ENCODE measurements at regions not wholly inside any gene's neighbourhood (a gene's known extent, or its start where the extent isn't known, plus 50 kb on each side); places are given as distances from the start of the nearest gene placed in this dataset.

GRCh38 chr2:18182861-18183260 is 304.4 kb downstream of the KCNS3 start:
- intact Hi-C loops (cut with DNase I), result no loop called here

GRCh38 chr2:18180912-18181311 is 302.4 kb downstream of the KCNS3 start:
- Histone ChIP-seq H3K4me3 (no peak overlapping the region), H3K4me1 (ENCODE audit: insufficient read depth) (no peaks in the 10 kb centered on the region), H3K9me3 (no peaks in the 10 kb centered on the region), H3K27me3 (no peaks in the 10 kb centered on the region), H3K27ac (no peak overlapping the region), H3K36me3 (no peaks in the 10 kb centered on the region)
- intact Hi-C loops (cut with DNase I), result no loop called here
- no peak for DNase-seq
- TF ChIP-seq EP300 (IDR thresholded peaks at IDR 0.05), result no peak
- no peak for TF ChIP-seq CTCF (IDR thresholded peaks at IDR 0.05)
- no peak for TF ChIP-seq POLR2A (IDR thresholded peaks at IDR 0.05)
- 71 to 83% (median 83%) methylated on average over 3 of the region's 3 CpGs for WGBS, 3 donors

More at GRCh38 chr2:18182861-18183260, 304.4 kb downstream of the KCNS3 start:
- Histone ChIP-seq H3K4me3 (no peak overlapping the region), H3K4me1 (ENCODE audit: insufficient read depth) (no peaks in the 10 kb centered on the region), H3K9me3 (no peaks in the 10 kb centered on the region), H3K27ac (no peak overlapping the region), H3K27me3 (no peaks in the 10 kb centered on the region), H3K36me3 (no peaks in the 10 kb centered on the region)
- WGBS, 3 donors, result 61 to 68% (median 62%) methylated on average over 2 of the region's 2 CpGs
- no peak for DNase-seq
- TF ChIP-seq EP300 (IDR thresholded peaks at IDR 0.05) (no peak), CTCF (IDR thresholded peaks at IDR 0.05) (no peak), POLR2A (IDR thresholded peaks at IDR 0.05) (no peak)

GRCh38 chr2:18180031-18180610 is 301.7 kb downstream of the KCNS3 start:
- Histone ChIP-seq H3K4me1 (ENCODE audit: insufficient read depth) (no peaks in the 10 kb centered on the region), H3K27me3 (no peaks in the 10 kb centered on the region), H3K27ac (no peak overlapping the region), H3K36me3 (no peaks in the 10 kb centered on the region), H3K9me3 (no peaks in the 10 kb centered on the region), H3K4me3 (no peak overlapping the region)
- WGBS, 3 donors, result 79 to 87% (median 82%) methylated on average over 3 of the region's 3 CpGs
- DNase-seq, result no peak
- TF ChIP-seq EP300 (IDR thresholded peaks at IDR 0.05) (no peak), POLR2A (IDR thresholded peaks at IDR 0.05) (no peak), CTCF (IDR thresholded peaks at IDR 0.05) (no peak)
- intact Hi-C loops (cut with DNase I), result no loop called here

- no peaks in the 10 kb centered on the region for H3K4me1 ChIP-seq (ENCODE audit: insufficient read depth)
- 21 to 40% (median 34%) methylated on average over 1 of the region's 1 CpG for WGBS, 3 donors
- H3K9me3 ChIP-seq, result no peaks in the 10 kb centered on the region
- DNase-seq, result no peak
- TF ChIP-seq EP300 (IDR thresholded peaks at IDR 0.05), result no peak
- TF ChIP-seq CTCF (IDR thresholded peaks at IDR 0.05), result no peak
- no peak for TF ChIP-seq POLR2A (IDR thresholded peaks at IDR 0.05)
- no peaks in the 10 kb centered on the region for H3K36me3 ChIP-seq
- H3K4me3 ChIP-seq, result no peak overlapping the region
- no peak overlapping the region for H3K27ac ChIP-seq
- intact Hi-C loops (cut with DNase I), result no loop called here
- no peaks in the 10 kb centered on the region for H3K27me3 ChIP-seq
These were observed 300.4 kb downstream of the KCNS3 start for GRCh38 chr2:18178736-18179349.

Measured in ovary (tissue), 7 donors.